HCT116 (cell line): ENCODE measurements at regions not wholly inside any gene's neighbourhood (a gene's known extent, or its start where the extent isn't known, plus 50 kb on each side); places are given as distances from the start of the nearest gene placed in this dataset.

ENCODE experiments used
- CEBPB ChIP-seq: IDR thresholded peaks from 2 replicates; pipeline ENCODE4 v1.6.1; 2012; ENCODE audit warnings: low read depth
- EZH2phosphoT487 ChIP-seq: fragments of 200-600 bp; IDR thresholded peaks from 2 replicates; pipeline ENCODE4 v1.6.1; 2018; ENCODE audit warnings: antibody characterized with exemption, borderline replicate concordance
- FOSL1 ChIP-seq: IDR thresholded peaks from 2 replicates; pipeline ENCODE4 v1.6.1; 2012; ENCODE audit warnings: low read depth
- POLR2A ChIP-seq: IDR thresholded peaks from 2 replicates; pipeline ENCODE4 v1.7.0; 2011; ENCODE audit warnings: borderline replicate concordance; ENCODE audit not compliant: insufficient read depth, insufficient read length; ENCODE audit errors: extremely low read depth
- POLR2AphosphoS5 ChIP-seq: IDR thresholded peaks from 2 replicates; pipeline ENCODE4 v1.6.1; 2011; ENCODE audit warnings: mild to moderate bottlenecking, low read depth, low read length, moderate library complexity
- RAD21 ChIP-seq: IDR thresholded peaks from 2 replicates; pipeline ENCODE4 v1.6.1; 2012; ENCODE audit warnings: low read depth, mild to moderate bottlenecking
- SIN3A ChIP-seq: IDR thresholded peaks from 2 replicates; pipeline ENCODE4 v1.6.1; 2012; ENCODE audit warnings: low read depth
- SP1 ChIP-seq: IDR thresholded peaks from 2 replicates; pipeline ENCODE4 v1.6.1; 2012; ENCODE audit warnings: low read depth
- ZFX ChIP-seq: fragments of 450-650 bp; IDR thresholded peaks from 2 replicates; pipeline ENCODE4 v1.6.1; 2017
- ZNF274 ChIP-seq: fragments of 200-500 bp; sonication (Bioruptor generic); IDR thresholded peaks from 2 replicates; pipeline ENCODE4 v1.6.1; 2014; ENCODE audit warnings: mild to moderate bottlenecking, low read depth, low read length, inconsistent platforms
- TF ChIP-seq, protein P1 (sequence below), 3 experiments: fragments of 200-600 bp in 1 of 3; sonication (generic) in 1 of 3; IDR thresholded peaks in 2 of 3; conservative IDR thresholded peaks in 1 of 3; 2 replicates each; pipeline ENCODE4 v1.5.1; 2012 to 2017; ENCODE audit warnings: low read depth in 2 of 3, low read length in 2 of 3, antibody characterized with exemption in 1 of 3, borderline replicate concordance in 1 of 3, control low read depth in 1 of 3, mild to moderate bottlenecking in 1 of 3, mixed read lengths in 1 of 3, mixed run types in 1 of 3, moderate library complexity in 1 of 3; ENCODE audit not compliant: insufficient read depth in 1 of 3
- TF ChIP-seq, protein P2 (sequence below): IDR thresholded peaks from 2 replicates; pipeline ENCODE4 v1.6.1; 2012

DNA sequence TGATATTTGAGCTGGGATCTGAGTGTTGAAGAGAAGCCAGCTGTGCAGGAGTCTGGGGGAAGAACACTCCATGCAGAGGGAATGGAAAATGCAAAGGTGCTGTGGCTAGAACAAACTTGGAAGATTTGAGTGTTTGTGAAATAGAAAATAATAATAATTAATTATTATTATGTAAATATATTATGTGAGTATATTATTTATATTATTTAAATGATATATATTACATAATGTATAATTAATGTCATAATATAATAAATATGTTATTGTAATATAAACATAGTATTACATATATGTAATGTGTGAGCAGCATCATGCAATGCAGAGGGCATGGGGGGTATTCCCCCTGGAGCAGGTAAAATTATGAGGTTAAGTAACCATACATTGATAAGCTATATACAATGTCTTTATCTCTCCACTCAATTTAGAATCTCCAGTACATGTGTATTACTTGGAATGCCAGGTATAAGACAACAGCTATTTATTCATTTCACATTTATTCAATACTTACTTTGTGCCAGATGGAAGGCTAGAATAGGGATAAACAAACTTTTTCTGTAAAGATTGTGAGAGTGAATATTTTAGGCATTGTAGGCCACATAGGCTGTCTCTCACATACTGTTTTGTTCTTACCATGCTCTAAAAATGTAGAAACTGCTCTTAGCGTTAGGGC lies 218.6 kb downstream of the MTHFS start:
- no peak for TF ChIP-seq SIN3A
- no peak for TF ChIP-seq POLR2A
- TF ChIP-seq ZNF274 = no peak
- TF ChIP-seq, protein P1, sequence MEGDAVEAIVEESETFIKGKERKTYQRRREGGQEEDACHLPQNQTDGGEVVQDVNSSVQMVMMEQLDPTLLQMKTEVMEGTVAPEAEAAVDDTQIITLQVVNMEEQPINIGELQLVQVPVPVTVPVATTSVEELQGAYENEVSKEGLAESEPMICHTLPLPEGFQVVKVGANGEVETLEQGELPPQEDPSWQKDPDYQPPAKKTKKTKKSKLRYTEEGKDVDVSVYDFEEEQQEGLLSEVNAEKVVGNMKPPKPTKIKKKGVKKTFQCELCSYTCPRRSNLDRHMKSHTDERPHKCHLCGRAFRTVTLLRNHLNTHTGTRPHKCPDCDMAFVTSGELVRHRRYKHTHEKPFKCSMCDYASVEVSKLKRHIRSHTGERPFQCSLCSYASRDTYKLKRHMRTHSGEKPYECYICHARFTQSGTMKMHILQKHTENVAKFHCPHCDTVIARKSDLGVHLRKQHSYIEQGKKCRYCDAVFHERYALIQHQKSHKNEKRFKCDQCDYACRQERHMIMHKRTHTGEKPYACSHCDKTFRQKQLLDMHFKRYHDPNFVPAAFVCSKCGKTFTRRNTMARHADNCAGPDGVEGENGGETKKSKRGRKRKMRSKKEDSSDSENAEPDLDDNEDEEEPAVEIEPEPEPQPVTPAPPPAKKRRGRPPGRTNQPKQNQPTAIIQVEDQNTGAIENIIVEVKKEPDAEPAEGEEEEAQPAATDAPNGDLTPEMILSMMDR (IDR thresholded peaks at IDR 0.05 in 2 of 3, conservative IDR thresholded peaks at IDR 0.05 in 1 of 3; ENCODE audit: borderline replicate concordance in 1 of 3, insufficient read depth in 1 of 3, low read depth in 2 of 3, low read length in 2 of 3) = no peak
- TF ChIP-seq SP1 = no peak
- TF ChIP-seq, protein P2, sequence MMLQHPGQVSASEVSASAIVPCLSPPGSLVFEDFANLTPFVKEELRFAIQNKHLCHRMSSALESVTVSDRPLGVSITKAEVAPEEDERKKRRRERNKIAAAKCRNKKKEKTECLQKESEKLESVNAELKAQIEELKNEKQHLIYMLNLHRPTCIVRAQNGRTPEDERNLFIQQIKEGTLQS = no peak
- TF ChIP-seq EZH2phosphoT487 = no peak
- TF ChIP-seq CEBPB = no peak
- no peak for TF ChIP-seq ZFX
- no peak for TF ChIP-seq FOSL1
- no peak for TF ChIP-seq RAD21
- no peak for TF ChIP-seq POLR2AphosphoS5
